Heart left ventricle (tissue), 13 donors: ENCODE measurements at regions not wholly inside any gene's neighbourhood (a gene's known extent, or its start where the extent isn't known, plus 50 kb on each side); places are given as distances from the start of the nearest gene placed in this dataset.
"Not testable (repeated sequence)": the region's sequence is repeated elsewhere in the genome, so short reads cannot be mapped to it uniquely, and the experiment has no call there.

Experiments used
- POLR2A ChIP-seq, 2 donors: fragments of 450-650 bp; IDR thresholded peaks; one replicate each; pipeline ENCODE4 v1.6.1; 2017; ENCODE audit warnings: antibody characterized with exemption in 2 of 2, mild to moderate bottlenecking in 2 of 2, moderate library complexity in 2 of 2
- TF ChIP-seq, protein P1 (sequence below), 12 donors: fragments of 200-600 bp; sonication (generic) in 4 of 12; IDR thresholded peaks; one replicate each; pipeline versions ENCODE4 v1.5.0 to v1.8.0; 2018 to 2022; ENCODE audit warnings: antibody characterized with exemption in 12 of 12, mild to moderate bottlenecking in 5 of 12
- donor health status: ischemic (EF 13 %, LVEDD 7.1; RV severe dilation, severe dysfunction).
- donor health status: DM: no; HTN: yes; CAD: no.
- donor health status: DM: no; HTN: no; CAD: no.
- donor health status: ischemic (EF 25% LVEDD 6.9; RV normal size, moderate dysfunction).
- donor health status: ischemic (EF 25% LVEDD 5.7; RV mildly dilated, moderate dysfunction).
- donor health status: ischemic (EF 35%, LVEDD 5.7; RV mildly dilated, moderate dysfunction).
- donor health status: nonischemic (EF 11% LVEDD 7.7; RV severe dilation, severe dysfunction).
- donor health status: DM: yes; HTN: yes; CAD: no.
- donor health status: PGD.
- donor health status: ischemic (EF 29% LVEDD 5.4; RV normal size, mild dysfunction).
- donor health status: nonischemic (EF 23%, LVEDD 6.1; RV moderate dilation, normal function).

DNA sequence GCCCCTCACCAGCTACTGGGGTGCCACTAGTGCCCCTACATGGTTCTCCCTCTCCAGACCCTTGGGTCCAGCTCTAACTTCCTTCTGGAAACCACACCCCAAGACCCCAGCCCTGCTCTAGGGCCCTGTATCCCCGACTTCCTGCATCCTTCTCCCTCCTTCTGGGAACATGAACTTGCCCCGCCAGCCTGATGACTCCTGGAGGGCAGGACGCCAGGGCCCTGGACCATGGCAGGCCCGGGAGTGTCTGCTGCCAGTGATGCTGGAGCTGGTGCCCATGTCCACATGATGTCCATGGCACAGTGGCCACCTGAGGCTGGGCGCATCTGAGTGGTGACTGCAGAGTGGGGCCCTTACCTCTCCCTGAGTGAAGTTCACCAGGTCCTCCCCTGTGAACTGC, 165.9 kb downstream of the GOLGA6L4 start:
- TF ChIP-seq, protein P1, sequence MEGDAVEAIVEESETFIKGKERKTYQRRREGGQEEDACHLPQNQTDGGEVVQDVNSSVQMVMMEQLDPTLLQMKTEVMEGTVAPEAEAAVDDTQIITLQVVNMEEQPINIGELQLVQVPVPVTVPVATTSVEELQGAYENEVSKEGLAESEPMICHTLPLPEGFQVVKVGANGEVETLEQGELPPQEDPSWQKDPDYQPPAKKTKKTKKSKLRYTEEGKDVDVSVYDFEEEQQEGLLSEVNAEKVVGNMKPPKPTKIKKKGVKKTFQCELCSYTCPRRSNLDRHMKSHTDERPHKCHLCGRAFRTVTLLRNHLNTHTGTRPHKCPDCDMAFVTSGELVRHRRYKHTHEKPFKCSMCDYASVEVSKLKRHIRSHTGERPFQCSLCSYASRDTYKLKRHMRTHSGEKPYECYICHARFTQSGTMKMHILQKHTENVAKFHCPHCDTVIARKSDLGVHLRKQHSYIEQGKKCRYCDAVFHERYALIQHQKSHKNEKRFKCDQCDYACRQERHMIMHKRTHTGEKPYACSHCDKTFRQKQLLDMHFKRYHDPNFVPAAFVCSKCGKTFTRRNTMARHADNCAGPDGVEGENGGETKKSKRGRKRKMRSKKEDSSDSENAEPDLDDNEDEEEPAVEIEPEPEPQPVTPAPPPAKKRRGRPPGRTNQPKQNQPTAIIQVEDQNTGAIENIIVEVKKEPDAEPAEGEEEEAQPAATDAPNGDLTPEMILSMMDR (IDR thresholded peaks at IDR 0.05): not testable (repeated sequence)
- TF ChIP-seq POLR2A (IDR thresholded peaks at IDR 0.05): not testable (repeated sequence)
